CD8-positive, alpha-beta memory T cell (primary cell): ENCODE measurements at regions not wholly inside any gene's neighbourhood (a gene's known extent, or its start where the extent isn't known, plus 50 kb on each side); places are given as distances from the start of the nearest gene placed in this dataset.
"Not testable (repeated sequence)": the region's sequence is repeated elsewhere in the genome, so short reads cannot be mapped to it uniquely, and the experiment has no call there.

Source experiments
- CTCF ChIA-PET: fragments of 350-600 bp; sonication (Branson Sonifier 250); formaldehyde crosslinking; loops from one replicate; lab custom pipeline; 2021; ENCODE audit warnings: antibody characterized with exemption; lab: Charles Lee
- POLR2A ChIA-PET: fragments of 350-600 bp; sonication (Branson Sonifier 250); formaldehyde crosslinking; loops from one replicate; lab custom pipeline; 2021; ENCODE audit warnings: antibody characterized with exemption; lab: Charles Lee
- DNase-seq, 5 donors: peaks; one replicate each; pipeline versions ENCODE4 v3.0.0 to v3.0.0-alpha.2; 2020 to 2022; ENCODE audit warnings: mixed read lengths in 1 of 5
- H3K27ac ChIP-seq: one replicate; pipeline ENCODE4 v1.7.0; 2013; ENCODE audit warnings: low read depth, mild to moderate bottlenecking, low read length, moderate library complexity
- H3K27me3 ChIP-seq: 2 replicates; pipeline ENCODE4 v1.7.0; 2013; ENCODE audit warnings: low read length, mild to moderate bottlenecking; ENCODE audit not compliant: insufficient read depth, poor library complexity, severe bottlenecking
- H3K36me3 ChIP-seq: 2 replicates; pipeline ENCODE4 v1.7.0; 2013; ENCODE audit warnings: mild to moderate bottlenecking, low read length, moderate library complexity; ENCODE audit not compliant: insufficient read depth
- H3K4me1 ChIP-seq: 2 replicates; pipeline ENCODE4 v1.7.0; 2013; ENCODE audit warnings: mild to moderate bottlenecking, low read length, moderate library complexity; ENCODE audit not compliant: insufficient read depth
- H3K4me3 ChIP-seq: 2 replicates; pipeline ENCODE4 v1.7.0; 2013; ENCODE audit warnings: mild to moderate bottlenecking, low read length
- H3K9me3 ChIP-seq: 2 replicates; pipeline ENCODE4 v1.7.0; 2013; ENCODE audit warnings: mild to moderate bottlenecking, low read length
- H3K27ac Mint-ChIP-seq, 8 donors: one replicate each; pipeline ENCODE4 v1.8.0; 2020 to 2021; ENCODE audit warnings: mixed read lengths in 8 of 8, mild to moderate bottlenecking in 6 of 8, inconsistent platforms in 3 of 8, moderate library complexity in 3 of 8
- H3K27me3 Mint-ChIP-seq, 2 donors: one replicate each; pipeline ENCODE4 v1.8.0; 2020 to 2021; ENCODE audit warnings: mixed read lengths in 2 of 2, mild to moderate bottlenecking in 1 of 2, moderate library complexity in 1 of 2
- H3K36me3 Mint-ChIP-seq, 3 donors: one replicate each; pipeline ENCODE4 v1.8.0; 2020 to 2021; ENCODE audit warnings: mixed read lengths in 3 of 3, inconsistent platforms in 1 of 3, mild to moderate bottlenecking in 1 of 3
- H3K4me1 Mint-ChIP-seq, 3 donors: one replicate each; pipeline ENCODE4 v1.8.0; 2020 to 2021; ENCODE audit warnings: mixed read lengths in 3 of 3, inconsistent platforms in 1 of 3, mild to moderate bottlenecking in 1 of 3
- H3K4me3 Mint-ChIP-seq, 7 donors: one replicate each; pipeline ENCODE4 v1.8.0; 2020 to 2021; ENCODE audit warnings: mixed read lengths in 7 of 7, mild to moderate bottlenecking in 6 of 7, moderate library complexity in 4 of 7, inconsistent platforms in 2 of 7
- H3K9me3 Mint-ChIP-seq, 5 donors: one replicate each; pipeline ENCODE4 v1.8.0; 2020 to 2022; ENCODE audit warnings: mixed read lengths in 5 of 5, mild to moderate bottlenecking in 3 of 5, moderate library complexity in 2 of 5, inconsistent platforms in 1 of 5

DNA sequence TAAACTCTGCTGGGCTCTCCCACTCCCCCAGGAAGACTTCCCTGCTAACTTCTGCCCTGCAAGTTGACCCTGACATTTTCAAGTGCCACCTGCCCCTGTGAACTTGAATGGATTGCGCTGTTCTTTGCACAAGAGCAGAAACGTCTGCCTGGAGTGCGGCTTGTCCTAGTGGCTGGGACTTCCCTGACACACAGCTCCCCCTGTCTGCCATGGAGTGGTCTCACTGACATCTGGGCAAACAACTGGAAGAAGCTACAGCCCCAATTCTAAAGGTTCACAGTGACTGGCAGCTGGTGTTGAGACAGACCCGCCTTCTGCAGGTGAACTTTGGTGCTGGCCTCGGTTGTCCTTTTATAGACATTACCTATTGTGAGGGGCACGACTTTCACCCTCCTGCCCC is 138.7 kb downstream of the KLRB1 start:
- POLR2A ChIA-PET, H3K36me3 Mint-ChIP-seq, H3K9me3 Mint-ChIP-seq, H3K27ac ChIP-seq, H3K4me3 ChIP-seq, H3K36me3 ChIP-seq, H3K27me3 ChIP-seq, H3K4me1 ChIP-seq, H3K4me3 Mint-ChIP-seq, H3K27me3 Mint-ChIP-seq, H3K9me3 ChIP-seq: not testable (repeated sequence)
- CTCF ChIA-PET: interaction anchor here (0.6 to 1.9 kb wide), 9 partner anchors 139 to 346 kb away, joined by 3 to 10 read pairs (median 3); no protein-coding TSS in a partner anchor
- Mint-ChIP-seq H3K27ac (peak overlapping the region in 2 of 8 donors; percentile 17 to 70), H3K4me1 (peaks cover 12 to 30% (median 22%) of the 10 kb centered on the region in 3 donors)
- peak in 3 of 5 donors; percentile 11 to 56 (median 18) for DNase-seq

GRCh38 chr12:9468144-9468543 is 139.6 kb downstream of the KLRB1 start:
- H3K4me1 Mint-ChIP-seq: peaks cover 12 to 30% (median 22%) of the 10 kb centered on the region in 3 donors
- CTCF ChIA-PET: interaction anchor here (0.7 to 1.9 kb wide), 6 partner anchors 138 to 347 kb away, joined by 3 to 10 read pairs (median 4); no protein-coding TSS in a partner anchor
- H3K9me3 Mint-ChIP-seq, H3K36me3 ChIP-seq, DNase-seq, H3K4me1 ChIP-seq, H3K27ac ChIP-seq, H3K36me3 Mint-ChIP-seq, H3K9me3 ChIP-seq, H3K27me3 Mint-ChIP-seq, H3K4me3 Mint-ChIP-seq, POLR2A ChIA-PET, H3K27me3 ChIP-seq, H3K4me3 ChIP-seq: not testable (repeated sequence)
- peak overlapping the region in 5 of 8 donors; percentile 46 to 73 (median 66) for H3K27ac Mint-ChIP-seq

GRCh38 chr12:9464408-9464807 is 143.3 kb downstream of the KLRB1 start:
- POLR2A ChIA-PET: no interaction called here
- no peak overlapping the region for H3K27ac Mint-ChIP-seq
- H3K4me3 Mint-ChIP-seq: no peak overlapping the region
- no peaks in the 10 kb centered on the region for H3K27me3 Mint-ChIP-seq
- Histone ChIP-seq H3K27me3 (no peaks in the 10 kb centered on the region), H3K27ac (no peak overlapping the region), H3K4me1 (no peaks in the 10 kb centered on the region), H3K4me3 (no peak overlapping the region), H3K36me3 (no peaks in the 10 kb centered on the region), H3K9me3 (no peaks in the 10 kb centered on the region)
- CTCF ChIA-PET: no interaction called here
- H3K4me1 Mint-ChIP-seq: peaks cover 3 to 14% (median 12%) of the 10 kb centered on the region in 3 donors
- H3K36me3 Mint-ChIP-seq: peaks cover 0 to 5% (median 2%) of the 10 kb centered on the region in 3 donors
- no peaks in the 10 kb centered on the region for H3K9me3 Mint-ChIP-seq
- no peak for DNase-seq

- H3K27me3 ChIP-seq, H3K27ac Mint-ChIP-seq, H3K27ac ChIP-seq, H3K9me3 ChIP-seq, DNase-seq, CTCF ChIA-PET, H3K4me3 ChIP-seq, H3K4me3 Mint-ChIP-seq, H3K9me3 Mint-ChIP-seq, H3K36me3 ChIP-seq, POLR2A ChIA-PET, H3K4me1 Mint-ChIP-seq, H3K36me3 Mint-ChIP-seq, H3K4me1 ChIP-seq, H3K27me3 Mint-ChIP-seq: not testable (repeated sequence)
Observed at GRCh38 chr12:9455516-9455915, 152.2 kb downstream of the KLRB1 start.

GRCh38 chr12:9454021-9454420 is 153.7 kb downstream of the KLRB1 start:
- POLR2A ChIA-PET, H3K36me3 Mint-ChIP-seq, H3K9me3 ChIP-seq, H3K27me3 ChIP-seq, H3K9me3 Mint-ChIP-seq, DNase-seq, H3K36me3 ChIP-seq, H3K27ac Mint-ChIP-seq, H3K4me1 ChIP-seq, H3K4me3 Mint-ChIP-seq, CTCF ChIA-PET, H3K27ac ChIP-seq, H3K4me3 ChIP-seq, H3K27me3 Mint-ChIP-seq: not testable (repeated sequence)
- peaks cover 4 to 13% (median 8%) of the 10 kb centered on the region in 3 donors for H3K4me1 Mint-ChIP-seq

DNA sequence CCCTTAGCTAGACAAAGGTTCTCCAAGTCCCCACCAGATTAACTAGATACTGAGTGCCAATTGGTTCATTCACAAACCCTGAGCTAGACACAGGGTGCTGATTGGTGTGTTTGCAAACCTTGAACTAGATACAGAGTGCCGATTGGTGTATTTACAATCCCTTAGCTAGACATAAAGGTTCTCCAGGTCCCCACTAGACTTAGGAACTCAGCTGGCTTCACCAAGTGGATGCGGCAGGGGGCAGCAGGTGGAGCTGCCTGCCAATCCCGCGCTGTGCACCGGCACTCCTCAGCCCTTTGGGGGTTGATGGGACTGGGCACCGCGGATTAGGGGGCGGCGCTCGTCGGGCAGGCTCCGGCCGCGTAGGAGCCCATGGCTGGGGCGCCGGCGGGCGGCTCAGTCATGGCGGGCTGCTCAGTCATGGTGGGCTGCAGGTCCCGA is 157.6 kb downstream of the KLRB1 start:
- H3K4me3 Mint-ChIP-seq: peak overlapping the region in 6 of 7 donors; percentile 18 to 99 (median 96)
- H3K36me3 Mint-ChIP-seq: peaks cover 0 to 10% (median 0%) of the 10 kb centered on the region in 3 donors
- peaks cover 17 to 31% (median 27%) of the 10 kb centered on the region in 3 donors for H3K4me1 Mint-ChIP-seq
- not testable (repeated sequence) for H3K36me3 ChIP-seq, H3K27me3 ChIP-seq, H3K27me3 Mint-ChIP-seq, H3K4me1 ChIP-seq, H3K4me3 ChIP-seq, H3K9me3 Mint-ChIP-seq, H3K27ac ChIP-seq, H3K9me3 ChIP-seq
- peak in 4 of 5 donors; percentile 8 to 52 (median 42) for DNase-seq
- ChIA-PET CTCF (interaction anchor here (0.9 kb wide), 3 partner anchors 119 to 257 kb away, joined by 3 read pairs; no protein-coding TSS in a partner anchor), POLR2A (interaction anchor here (1.1 kb wide), 1 partner anchor 165 kb away, joined by 5 read pairs; no protein-coding TSS in a partner anchor)
- peak overlapping the region in 2 of 8 donors; percentile 62 to 81 for H3K27ac Mint-ChIP-seq

- H3K27me3 Mint-ChIP-seq, H3K9me3 ChIP-seq, H3K4me3 ChIP-seq, H3K4me1 ChIP-seq, H3K9me3 Mint-ChIP-seq, H3K27me3 ChIP-seq, H3K27ac ChIP-seq, H3K36me3 ChIP-seq: not testable (repeated sequence)
- peaks cover 17 to 31% (median 27%) of the 10 kb centered on the region in 3 donors for H3K4me1 Mint-ChIP-seq
- peaks cover 0 to 10% (median 0%) of the 10 kb centered on the region in 3 donors for H3K36me3 Mint-ChIP-seq
- peak overlapping the region in 6 of 8 donors; percentile 62 to 85 (median 72) for H3K27ac Mint-ChIP-seq
- CTCF ChIA-PET: interaction anchor here (0.9 to 1.0 kb wide), 4 partner anchors 119 to 257 kb away, joined by 3 read pairs; no protein-coding TSS in a partner anchor
- POLR2A ChIA-PET: interaction anchor here (1.1 to 1.2 kb wide), 2 partner anchors 166 to 419 kb away, joined by 3 to 5 read pairs; partner anchors contain the start of gene CLEC2B
- peak overlapping the region; percentile 52 to 99 (median 97) for H3K4me3 Mint-ChIP-seq
- DNase-seq: peak in 1 of 5 donors; percentile 45
Observed at GRCh38 chr12:9449657-9450126, 158.0 kb downstream of the KLRB1 start.

DNA sequence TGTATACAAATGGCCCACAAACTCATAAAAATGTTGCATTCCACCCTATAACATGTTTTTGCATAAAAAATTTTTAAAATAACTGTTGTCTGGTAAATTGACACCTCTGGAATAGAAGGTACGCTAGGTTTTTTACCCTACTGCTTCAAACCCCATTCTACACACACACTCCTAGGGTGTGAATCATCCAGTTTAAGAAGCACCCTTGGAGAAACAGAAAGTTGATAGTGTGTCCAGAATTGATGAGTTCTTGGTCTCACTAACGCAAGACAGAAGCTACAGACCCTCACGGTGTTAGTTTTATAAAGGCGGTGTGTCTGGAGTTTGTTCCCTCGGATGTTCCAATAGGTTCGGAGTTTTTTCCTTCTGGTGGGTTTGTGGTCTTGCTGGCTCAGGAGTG is 158.5 kb downstream of the KLRB1 start:
- Mint-ChIP-seq H3K9me3 (no peaks in the 10 kb centered on the region), H3K4me3 (peak overlapping the region; percentile 95 to 99 (median 97)), H3K27me3 (peaks cover 0 to 5% of the 10 kb centered on the region in 2 donors), H3K27ac (peak overlapping the region in 7 of 8 donors; percentile 62 to 94 (median 78)), H3K4me1 (peaks cover 17 to 31% (median 27%) of the 10 kb centered on the region in 3 donors), H3K36me3 (peaks cover 0 to 10% (median 0%) of the 10 kb centered on the region in 3 donors)
- ChIA-PET POLR2A (interaction anchor here (1.1 to 1.2 kb wide), 2 partner anchors 166 to 420 kb away, joined by 3 to 5 read pairs; partner anchors contain the start of gene CLEC2B), CTCF (interaction anchor here (0.9 to 1.0 kb wide), 4 partner anchors 118 to 258 kb away, joined by 3 read pairs; no protein-coding TSS in a partner anchor)
- Histone ChIP-seq H3K4me1 (peaks cover 10% of the 10 kb centered on the region), H3K27me3 (no peaks in the 10 kb centered on the region), H3K9me3 (no peaks in the 10 kb centered on the region), H3K4me3 (no peak overlapping the region), H3K27ac (peak overlapping the region; percentile 54), H3K36me3 (no peaks in the 10 kb centered on the region)
- DNase-seq: no peak
